Suprapubic skin (tissue), 3 donors: ENCODE measurements at regions not wholly inside any gene's neighbourhood (a gene's known extent, or its start where the extent isn't known, plus 50 kb on each side); places are given as distances from the start of the nearest gene placed in this dataset.

ENCODE experiments used
- POLR2A ChIP-seq, 2 donors: fragments of 450-650 bp; IDR thresholded peaks; one replicate each; pipeline ENCODE4 v1.6.1; 2017; ENCODE audit warnings: antibody characterized with exemption in 2 of 2, mild to moderate bottlenecking in 2 of 2, moderate library complexity in 2 of 2
- TF ChIP-seq, protein P1 (sequence below), 2 donors: fragments of 200-600 bp in 1 of 2; fragments of 450-650 bp in 1 of 2; sonication (generic) in 1 of 2; IDR thresholded peaks; one replicate each; pipeline ENCODE4 v1.5.1; 2016 to 2019; ENCODE audit warnings: antibody characterized with exemption in 2 of 2, mild to moderate bottlenecking in 1 of 2, moderate library complexity in 1 of 2

GRCh38 chr2:111522231-111522768, 361.7 kb downstream of the ANAPC1 start:
- TF ChIP-seq POLR2A (IDR thresholded peaks at IDR 0.05) = no peak
- TF ChIP-seq, protein P1, sequence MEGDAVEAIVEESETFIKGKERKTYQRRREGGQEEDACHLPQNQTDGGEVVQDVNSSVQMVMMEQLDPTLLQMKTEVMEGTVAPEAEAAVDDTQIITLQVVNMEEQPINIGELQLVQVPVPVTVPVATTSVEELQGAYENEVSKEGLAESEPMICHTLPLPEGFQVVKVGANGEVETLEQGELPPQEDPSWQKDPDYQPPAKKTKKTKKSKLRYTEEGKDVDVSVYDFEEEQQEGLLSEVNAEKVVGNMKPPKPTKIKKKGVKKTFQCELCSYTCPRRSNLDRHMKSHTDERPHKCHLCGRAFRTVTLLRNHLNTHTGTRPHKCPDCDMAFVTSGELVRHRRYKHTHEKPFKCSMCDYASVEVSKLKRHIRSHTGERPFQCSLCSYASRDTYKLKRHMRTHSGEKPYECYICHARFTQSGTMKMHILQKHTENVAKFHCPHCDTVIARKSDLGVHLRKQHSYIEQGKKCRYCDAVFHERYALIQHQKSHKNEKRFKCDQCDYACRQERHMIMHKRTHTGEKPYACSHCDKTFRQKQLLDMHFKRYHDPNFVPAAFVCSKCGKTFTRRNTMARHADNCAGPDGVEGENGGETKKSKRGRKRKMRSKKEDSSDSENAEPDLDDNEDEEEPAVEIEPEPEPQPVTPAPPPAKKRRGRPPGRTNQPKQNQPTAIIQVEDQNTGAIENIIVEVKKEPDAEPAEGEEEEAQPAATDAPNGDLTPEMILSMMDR (IDR thresholded peaks at IDR 0.05) = no peak
